Neural cell (in vitro differentiated cells): ENCODE measurements at regions not wholly inside any gene's neighbourhood (a gene's known extent, or its start where the extent isn't known, plus 50 kb on each side); places are given as distances from the start of the nearest gene placed in this dataset.

Experiments
- EZH2 ChIP-seq: fragments of 200-600, 300-800 bp; shearing (Covaris generic), sonication (generic); IDR thresholded peaks from 2 replicates; pipeline ENCODE4 v1.6.1; 2014; ENCODE audit warnings: antibody characterized with exemption, low read length, borderline replicate concordance, mild to moderate bottlenecking; ENCODE audit not compliant: insufficient read depth, poor library complexity, severe bottlenecking
- POLR2AphosphoS5 ChIP-seq: IDR thresholded peaks from 2 replicates; pipeline ENCODE4 v1.6.1; 2012
- RAD21 ChIP-seq: fragments of 450-650 bp; conservative IDR thresholded peaks from 2 replicates; pipeline ENCODE4 v1.6.1; 2014; ENCODE audit warnings: antibody characterized with exemption, mild to moderate bottlenecking, moderate library complexity
- REST ChIP-seq: IDR thresholded peaks from 2 replicates; pipeline ENCODE4 v1.6.1; 2012; ENCODE audit warnings: borderline replicate concordance
- TF ChIP-seq, protein P1 (sequence below): fragments of 450-650 bp; IDR thresholded peaks from 2 replicates; pipeline ENCODE4 v1.5.1; 2014; ENCODE audit warnings: antibody characterized with exemption, mild to moderate bottlenecking, moderate library complexity; ENCODE audit not compliant: poor library complexity, severe bottlenecking

GRCh38 chrX:98962996-98963395 lies 1447.1 kb downstream of the PCDH19 start:
- TF ChIP-seq, protein P1, sequence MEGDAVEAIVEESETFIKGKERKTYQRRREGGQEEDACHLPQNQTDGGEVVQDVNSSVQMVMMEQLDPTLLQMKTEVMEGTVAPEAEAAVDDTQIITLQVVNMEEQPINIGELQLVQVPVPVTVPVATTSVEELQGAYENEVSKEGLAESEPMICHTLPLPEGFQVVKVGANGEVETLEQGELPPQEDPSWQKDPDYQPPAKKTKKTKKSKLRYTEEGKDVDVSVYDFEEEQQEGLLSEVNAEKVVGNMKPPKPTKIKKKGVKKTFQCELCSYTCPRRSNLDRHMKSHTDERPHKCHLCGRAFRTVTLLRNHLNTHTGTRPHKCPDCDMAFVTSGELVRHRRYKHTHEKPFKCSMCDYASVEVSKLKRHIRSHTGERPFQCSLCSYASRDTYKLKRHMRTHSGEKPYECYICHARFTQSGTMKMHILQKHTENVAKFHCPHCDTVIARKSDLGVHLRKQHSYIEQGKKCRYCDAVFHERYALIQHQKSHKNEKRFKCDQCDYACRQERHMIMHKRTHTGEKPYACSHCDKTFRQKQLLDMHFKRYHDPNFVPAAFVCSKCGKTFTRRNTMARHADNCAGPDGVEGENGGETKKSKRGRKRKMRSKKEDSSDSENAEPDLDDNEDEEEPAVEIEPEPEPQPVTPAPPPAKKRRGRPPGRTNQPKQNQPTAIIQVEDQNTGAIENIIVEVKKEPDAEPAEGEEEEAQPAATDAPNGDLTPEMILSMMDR, result no peak
- TF ChIP-seq POLR2AphosphoS5 (no peak), EZH2 (no peak), REST (no peak), RAD21 (no peak)
